ENCODE measurements at regions not wholly inside any gene's neighbourhood (a gene's known extent, or its start where the extent isn't known, plus 50 kb on each side); places are given as distances from the start of the nearest gene placed in this dataset.

DNA sequence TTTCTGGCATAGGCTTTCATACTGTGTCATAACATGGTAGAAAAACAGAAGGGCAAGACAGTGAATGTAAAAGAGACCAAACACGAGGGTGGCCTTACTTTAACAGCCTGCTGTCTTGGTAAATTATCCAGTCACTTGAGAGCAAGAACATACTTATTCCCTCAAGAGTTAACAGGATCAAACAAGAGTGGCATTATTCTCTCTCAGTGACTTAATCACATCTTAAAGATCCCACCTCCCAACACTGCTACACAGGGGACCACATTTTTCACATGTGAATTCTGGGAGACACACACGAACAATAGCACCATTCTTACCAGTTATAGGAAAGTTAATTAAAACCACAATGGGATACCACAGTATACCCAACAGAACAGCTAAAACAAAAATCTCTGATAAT is 898.0 kb upstream of the C9orf72 start:
- TF ChIP-seq CTCF (IDR thresholded peaks at IDR 0.05) (no peak), TCF7L2 (IDR thresholded peaks at IDR 0.05; ENCODE audit: low read depth, low read length) (no peak)
